HFFc6 (cell line): ENCODE measurements at regions not wholly inside any gene's neighbourhood (a gene's known extent, or its start where the extent isn't known, plus 50 kb on each side); places are given as distances from the start of the nearest gene placed in this dataset.

ENCODE experiments used
- DNase-seq: peaks from one replicate; pipeline ENCODE4 v3.0.0-alpha.2; 2018
- H3K27ac Mint-ChIP-seq: 2 replicates; pipeline ENCODE4 v1.8.0; 2020; ENCODE audit warnings: mild to moderate bottlenecking, mixed read lengths
- H3K27me3 Mint-ChIP-seq: 2 replicates; pipeline ENCODE4 v1.8.0; 2021; ENCODE audit warnings: mild to moderate bottlenecking, moderate library complexity, mixed read lengths; ENCODE audit not compliant: insufficient read depth
- H3K36me3 Mint-ChIP-seq: 2 replicates; pipeline ENCODE4 v1.8.0; 2021; ENCODE audit warnings: low read depth, mixed read lengths
- H3K4me1 Mint-ChIP-seq: 2 replicates; pipeline ENCODE4 v1.8.0; 2020; ENCODE audit warnings: low read depth, mixed read lengths
- H3K4me3 Mint-ChIP-seq: 2 replicates; pipeline ENCODE4 v1.8.0; 2020; ENCODE audit warnings: mild to moderate bottlenecking, moderate library complexity, mixed read lengths
- H3K9me3 Mint-ChIP-seq: 2 replicates; pipeline ENCODE4 v1.8.0; 2020; ENCODE audit warnings: mild to moderate bottlenecking, mixed read lengths
- TF ChIP-seq, protein P1 (sequence below): fragments of 200-600 bp; sonication (generic); IDR thresholded peaks from 2 replicates; pipeline ENCODE4 v1.5.0; 2021; ENCODE audit warnings: antibody characterized with exemption, mild to moderate bottlenecking

DNA sequence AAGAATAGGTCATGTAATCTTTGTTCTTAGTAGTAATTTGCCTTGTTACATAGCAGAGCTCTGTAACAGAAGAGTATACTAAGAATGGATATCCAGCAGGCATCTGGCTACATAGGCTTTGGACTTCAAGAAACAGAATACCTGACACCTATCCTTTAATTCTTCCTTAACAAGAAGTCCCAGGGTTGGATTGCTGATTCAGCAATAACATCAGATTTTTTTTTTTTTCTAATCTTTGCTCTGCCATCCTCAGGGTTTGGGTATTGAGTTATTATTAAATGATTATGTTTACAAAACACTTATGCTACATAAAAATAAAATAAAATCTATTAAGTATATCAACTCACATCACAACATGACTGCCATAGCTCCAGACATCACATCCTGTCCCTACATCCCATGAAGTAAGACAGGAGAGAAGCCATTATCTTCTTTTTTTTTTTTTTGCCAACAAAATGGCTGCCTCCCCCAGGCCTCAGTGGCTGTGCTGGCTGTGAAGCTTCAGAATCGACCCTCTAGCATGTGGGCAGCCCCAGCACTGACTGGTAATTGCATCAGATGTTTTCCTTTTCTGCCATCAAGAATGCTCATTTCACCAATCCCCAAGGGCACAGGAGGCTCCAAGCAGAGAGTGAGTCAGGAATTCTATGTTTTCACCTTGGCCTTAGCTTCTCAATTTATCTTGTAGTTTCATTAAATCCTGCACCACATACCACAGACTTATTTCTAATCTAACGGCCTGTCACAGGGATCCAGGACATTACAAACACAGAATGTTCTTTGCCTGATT lies 186.2 kb downstream of the DICER1 start:
- Mint-ChIP-seq H3K9me3 (peaks cover 56% of the 10 kb centered on the region), H3K27me3 (peaks cover 2% of the 10 kb centered on the region; the same call in 1 of the 2 replicates), H3K4me1 (no peaks in the 10 kb centered on the region), H3K4me3 (no peak overlapping the region), H3K27ac (no peak overlapping the region), H3K36me3 (no peaks in the 10 kb centered on the region)
- DNase-seq = no peak
- TF ChIP-seq, protein P1, sequence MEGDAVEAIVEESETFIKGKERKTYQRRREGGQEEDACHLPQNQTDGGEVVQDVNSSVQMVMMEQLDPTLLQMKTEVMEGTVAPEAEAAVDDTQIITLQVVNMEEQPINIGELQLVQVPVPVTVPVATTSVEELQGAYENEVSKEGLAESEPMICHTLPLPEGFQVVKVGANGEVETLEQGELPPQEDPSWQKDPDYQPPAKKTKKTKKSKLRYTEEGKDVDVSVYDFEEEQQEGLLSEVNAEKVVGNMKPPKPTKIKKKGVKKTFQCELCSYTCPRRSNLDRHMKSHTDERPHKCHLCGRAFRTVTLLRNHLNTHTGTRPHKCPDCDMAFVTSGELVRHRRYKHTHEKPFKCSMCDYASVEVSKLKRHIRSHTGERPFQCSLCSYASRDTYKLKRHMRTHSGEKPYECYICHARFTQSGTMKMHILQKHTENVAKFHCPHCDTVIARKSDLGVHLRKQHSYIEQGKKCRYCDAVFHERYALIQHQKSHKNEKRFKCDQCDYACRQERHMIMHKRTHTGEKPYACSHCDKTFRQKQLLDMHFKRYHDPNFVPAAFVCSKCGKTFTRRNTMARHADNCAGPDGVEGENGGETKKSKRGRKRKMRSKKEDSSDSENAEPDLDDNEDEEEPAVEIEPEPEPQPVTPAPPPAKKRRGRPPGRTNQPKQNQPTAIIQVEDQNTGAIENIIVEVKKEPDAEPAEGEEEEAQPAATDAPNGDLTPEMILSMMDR = no peak

DNA sequence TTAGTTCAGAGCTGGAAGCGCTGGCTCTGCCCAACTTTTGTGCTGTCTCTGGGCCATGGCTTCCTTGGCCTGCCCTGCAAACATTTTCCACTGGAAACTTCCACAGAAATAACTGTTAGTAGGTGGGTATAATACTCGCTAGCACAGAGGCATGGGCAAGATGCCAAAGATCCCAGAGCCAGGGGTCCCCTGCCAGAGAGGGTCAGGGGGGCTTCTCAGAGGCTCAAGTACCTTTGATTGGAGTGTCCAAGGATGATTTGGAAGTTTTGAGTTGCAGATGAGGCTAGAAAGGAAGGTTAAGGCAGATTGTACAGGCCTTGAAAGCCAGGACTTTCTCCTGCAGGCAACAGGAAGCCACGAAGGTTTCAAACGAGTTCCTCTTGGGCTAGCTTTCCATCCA lies 187.6 kb downstream of the DICER1 start:
- DNase-seq = no peak
- no peak overlapping the region for H3K4me3 Mint-ChIP-seq
- TF ChIP-seq, protein P1 = no peak
- no peaks in the 10 kb centered on the region for H3K4me1 Mint-ChIP-seq
- no peaks in the 10 kb centered on the region for H3K36me3 Mint-ChIP-seq
- H3K27ac Mint-ChIP-seq = no peak overlapping the region
- peaks cover 2% of the 10 kb centered on the region; the same call in 1 of the 2 replicates for H3K27me3 Mint-ChIP-seq
- H3K9me3 Mint-ChIP-seq = peaks cover 58% of the 10 kb centered on the region

DNA sequence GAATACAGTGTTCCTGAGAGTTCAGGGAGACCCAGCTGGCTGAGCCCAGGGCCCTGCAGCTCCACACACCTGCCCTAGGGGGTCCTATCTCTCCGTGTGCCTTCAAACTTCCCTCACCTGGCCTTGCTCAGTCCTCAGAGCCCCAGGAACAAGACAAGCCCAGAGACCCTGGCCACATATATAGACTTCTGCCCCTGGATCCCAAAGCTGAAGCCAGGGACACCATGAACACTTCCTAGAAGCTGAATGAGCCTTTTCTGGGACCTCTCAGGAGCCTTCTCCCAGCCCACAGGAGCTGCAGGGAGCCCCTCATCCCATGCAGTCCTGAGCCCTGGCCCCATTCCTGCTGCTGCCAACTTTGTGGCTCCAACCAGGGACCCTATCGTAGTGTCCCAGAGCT lies 190.5 kb downstream of the DICER1 start:
- no peak overlapping the region for H3K27ac Mint-ChIP-seq
- peaks cover 65% of the 10 kb centered on the region for H3K9me3 Mint-ChIP-seq
- H3K4me3 Mint-ChIP-seq = no peak overlapping the region
- H3K4me1 Mint-ChIP-seq = no peaks in the 10 kb centered on the region
- no peaks in the 10 kb centered on the region for H3K36me3 Mint-ChIP-seq
- DNase-seq = no peak
- TF ChIP-seq, protein P1 = no peak
- H3K27me3 Mint-ChIP-seq = peaks cover 1% of the 10 kb centered on the region; the same call in 1 of the 2 replicates

DNA sequence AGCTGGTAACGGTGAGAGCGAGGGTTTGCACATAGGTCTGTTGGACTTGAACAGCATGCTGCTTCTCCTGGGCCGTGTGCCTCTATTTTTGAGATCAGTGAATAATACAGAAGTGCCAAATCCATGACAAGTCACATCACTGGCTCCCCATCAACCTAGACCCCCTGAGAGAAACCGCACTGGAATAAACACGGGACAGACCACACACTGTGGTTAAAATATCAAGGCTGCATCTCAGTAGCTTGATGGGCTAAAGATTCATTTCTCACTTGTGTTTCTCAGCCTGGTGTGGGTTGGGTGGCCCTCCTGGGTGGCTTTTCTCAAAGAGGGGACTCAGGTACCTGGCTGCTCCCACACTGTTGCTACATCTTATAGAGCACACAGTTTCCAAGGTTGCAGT lies 191.0 kb downstream of the DICER1 start:
- DNase-seq = no peak
- Mint-ChIP-seq H3K27me3 (no peaks in the 10 kb centered on the region), H3K27ac (no peak overlapping the region), H3K4me1 (no peaks in the 10 kb centered on the region), H3K9me3 (peaks cover 65% of the 10 kb centered on the region), H3K36me3 (no peaks in the 10 kb centered on the region), H3K4me3 (no peak overlapping the region)
- TF ChIP-seq, protein P1 = no peak

DNA sequence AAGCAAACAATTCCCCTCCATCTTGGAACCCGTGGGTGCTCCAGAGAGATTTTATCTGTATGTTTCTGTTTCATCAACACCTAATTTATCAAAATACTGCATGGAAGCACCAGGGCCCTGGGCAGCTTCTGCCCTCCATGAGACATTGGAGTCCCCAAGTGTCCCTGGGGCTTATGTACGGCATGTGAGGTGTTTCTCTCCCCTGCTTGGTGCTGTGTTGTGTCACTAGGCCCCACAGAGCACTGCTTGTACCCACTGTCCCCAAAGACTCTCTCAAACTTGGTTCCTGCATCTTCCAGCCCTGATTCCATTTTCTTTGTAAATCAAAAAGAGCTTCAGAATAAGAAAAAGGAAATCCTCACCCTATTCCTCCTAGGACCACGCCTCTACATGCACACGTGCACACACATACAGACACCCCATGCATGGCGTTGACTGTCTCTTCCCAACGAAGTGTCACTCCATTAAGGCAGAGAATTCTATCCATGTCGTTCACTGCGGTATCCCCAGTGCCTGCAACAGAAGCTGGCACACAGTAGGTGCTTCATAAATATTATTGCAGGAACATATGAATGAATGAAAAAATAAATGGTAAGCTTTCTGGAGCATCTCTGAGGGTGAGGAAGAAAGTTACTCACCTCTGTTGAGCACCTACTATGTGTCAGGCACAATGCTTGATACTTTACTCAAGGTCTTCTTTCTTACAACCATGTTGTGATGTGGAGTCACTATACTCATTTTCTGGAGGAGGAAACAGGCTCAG lies 191.6 kb downstream of the DICER1 start:
- peaks cover 64% of the 10 kb centered on the region for H3K9me3 Mint-ChIP-seq

More for the DNA sequence above, 191.6 kb downstream of the DICER1 start:
- DNase-seq = no peak
- TF ChIP-seq, protein P1 = no peak
- Mint-ChIP-seq H3K4me3 (no peak overlapping the region), H3K4me1 (no peaks in the 10 kb centered on the region), H3K36me3 (no peaks in the 10 kb centered on the region), H3K27ac (no peak overlapping the region), H3K27me3 (no peaks in the 10 kb centered on the region)
